Ovary (tissue), 7 donors: ENCODE measurements at regions not wholly inside any gene's neighbourhood (a gene's known extent, or its start where the extent isn't known, plus 50 kb on each side); places are given as distances from the start of the nearest gene placed in this dataset.

Source experiments
- DNase-seq, 5 donors: peaks; one replicate each; pipeline ENCODE4 v3.0.0-alpha.2; 2019 to 2020
- H3K27ac ChIP-seq, 2 donors: fragments of 200-600 bp; one replicate each; pipeline versions ENCODE4 v1.5.1 to v1.8.0; 2019 to 2022
- H3K27me3 ChIP-seq: fragments of 200-600 bp; one replicate; pipeline ENCODE4 v1.8.0; 2022
- H3K36me3 ChIP-seq: fragments of 200-600 bp; sonication (generic); one replicate; pipeline ENCODE4 v1.5.1; 2019
- H3K4me1 ChIP-seq: one replicate; pipeline ENCODE4 v1.8.1; 2013; ENCODE audit warnings: mild to moderate bottlenecking, moderate library complexity; ENCODE audit not compliant: insufficient read depth
- H3K4me3 ChIP-seq: fragments of 200-600 bp; sonication (generic); one replicate; pipeline ENCODE4 v1.5.1; 2017
- H3K9me3 ChIP-seq, 2 donors: fragments of 200-600 bp in 1 of 2; sonication (generic) in 1 of 2; one replicate each; pipeline versions ENCODE4 v1.5.1 to v1.8.1; 2013 to 2019; ENCODE audit warnings: mild to moderate bottlenecking in 1 of 2, moderate library complexity in 1 of 2
- EP300 ChIP-seq: sonication (generic); formaldehyde crosslinking; IDR thresholded peaks from one replicate; pipeline ENCODE4 v1.6.1; 2017; ENCODE audit warnings: antibody characterized with exemption
- POLR2A ChIP-seq: fragments of 450-650 bp; IDR thresholded peaks from one replicate; pipeline ENCODE4 v1.6.1; 2017; ENCODE audit warnings: antibody characterized with exemption, mild to moderate bottlenecking, moderate library complexity
- WGBS, 3 donors: extraction: QIAGEN DNeasy Blood & Tissue Kit in 1 of 3; methylation state at CpG; one replicate each; pipeline versions ENCODE4 v1.1.5 to v1.1.7; 2013 to 2017; 5-methylcytosine and 5-hydroxymethylcytosine counted together
- intact Hi-C, 4 donors: fragments of 100-400 bp; cut with DNase I; formaldehyde crosslinking; loops; one replicate each; pipeline versions ENCODE4 v1.11.0 to v1.15.1; 2022 to 2023
- TF ChIP-seq, protein P1 (sequence below), 3 donors: fragments of 450-650 bp in 2 of 3; fragments of 200-600 bp in 1 of 3; IDR thresholded peaks; one replicate each; pipeline versions ENCODE4 v1.5.1 to v1.8.0; 2016 to 2022; ENCODE audit warnings: antibody characterized with exemption in 3 of 3, mild to moderate bottlenecking in 1 of 3
- donor health status: DM: no; HTN: no; CAD: no; lungs with moderate emphysema.
- donor health status: DM: no; HTN: no; CAD: no.
- donor health status: Bipolar disorder and iron deficiency.
- donor health status: DM: no; HTN: no; CAD: no.
- donor health status: DM: yes; HTN: yes; CAD: no.

DNA sequence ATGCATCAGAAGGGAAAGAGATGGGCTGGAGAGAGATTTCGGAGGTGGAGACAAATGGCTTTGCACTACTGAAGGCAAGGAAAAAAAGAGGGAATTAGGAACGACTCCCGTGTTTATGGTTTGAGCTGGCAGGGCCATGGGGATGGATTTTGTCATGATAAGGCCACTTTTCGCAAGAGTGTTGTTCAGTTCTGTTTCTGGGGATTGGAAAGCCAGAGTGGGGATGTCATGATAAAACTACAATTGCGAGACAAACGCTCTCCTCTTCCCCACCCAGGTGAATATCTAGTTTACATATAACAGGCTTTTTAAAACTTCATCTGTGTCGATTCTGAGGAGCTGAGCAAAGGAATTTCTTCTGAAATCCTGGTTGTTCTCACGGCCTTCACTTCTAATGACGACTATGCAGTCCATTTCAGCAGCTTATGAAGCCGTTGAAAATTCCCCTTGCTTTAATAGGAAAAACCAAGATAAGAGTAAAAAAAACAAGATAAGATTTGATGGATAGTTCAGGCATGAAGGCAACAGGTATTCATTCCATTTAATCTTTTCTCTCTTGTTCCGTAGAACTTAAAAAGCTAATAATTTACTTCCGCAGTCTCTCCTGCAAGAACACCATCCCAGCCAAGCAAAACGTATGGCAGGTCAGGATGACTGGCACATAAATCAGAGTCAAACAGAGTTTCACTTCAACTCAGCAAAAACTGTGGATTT is 245.6 kb upstream of the PITRM1 start:
- no peak overlapping the region for H3K4me3 ChIP-seq
- H3K27me3 ChIP-seq, result no peaks in the 10 kb centered on the region
- intact Hi-C loops, result no loop called here
- 60 to 68% (median 62%) methylated on average over 13 of the region's 13 CpGs for WGBS, 3 donors
- TF ChIP-seq, protein P1, sequence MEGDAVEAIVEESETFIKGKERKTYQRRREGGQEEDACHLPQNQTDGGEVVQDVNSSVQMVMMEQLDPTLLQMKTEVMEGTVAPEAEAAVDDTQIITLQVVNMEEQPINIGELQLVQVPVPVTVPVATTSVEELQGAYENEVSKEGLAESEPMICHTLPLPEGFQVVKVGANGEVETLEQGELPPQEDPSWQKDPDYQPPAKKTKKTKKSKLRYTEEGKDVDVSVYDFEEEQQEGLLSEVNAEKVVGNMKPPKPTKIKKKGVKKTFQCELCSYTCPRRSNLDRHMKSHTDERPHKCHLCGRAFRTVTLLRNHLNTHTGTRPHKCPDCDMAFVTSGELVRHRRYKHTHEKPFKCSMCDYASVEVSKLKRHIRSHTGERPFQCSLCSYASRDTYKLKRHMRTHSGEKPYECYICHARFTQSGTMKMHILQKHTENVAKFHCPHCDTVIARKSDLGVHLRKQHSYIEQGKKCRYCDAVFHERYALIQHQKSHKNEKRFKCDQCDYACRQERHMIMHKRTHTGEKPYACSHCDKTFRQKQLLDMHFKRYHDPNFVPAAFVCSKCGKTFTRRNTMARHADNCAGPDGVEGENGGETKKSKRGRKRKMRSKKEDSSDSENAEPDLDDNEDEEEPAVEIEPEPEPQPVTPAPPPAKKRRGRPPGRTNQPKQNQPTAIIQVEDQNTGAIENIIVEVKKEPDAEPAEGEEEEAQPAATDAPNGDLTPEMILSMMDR (IDR thresholded peaks at IDR 0.05), result no peak
- TF ChIP-seq POLR2A, result no peak
- TF ChIP-seq EP300, result no peak
- no peak overlapping the region for H3K27ac ChIP-seq
- DNase-seq, result no peak
- no peaks in the 10 kb centered on the region for H3K9me3 ChIP-seq
- no peaks in the 10 kb centered on the region for H3K36me3 ChIP-seq
- no peaks in the 10 kb centered on the region for H3K4me1 ChIP-seq

DNA sequence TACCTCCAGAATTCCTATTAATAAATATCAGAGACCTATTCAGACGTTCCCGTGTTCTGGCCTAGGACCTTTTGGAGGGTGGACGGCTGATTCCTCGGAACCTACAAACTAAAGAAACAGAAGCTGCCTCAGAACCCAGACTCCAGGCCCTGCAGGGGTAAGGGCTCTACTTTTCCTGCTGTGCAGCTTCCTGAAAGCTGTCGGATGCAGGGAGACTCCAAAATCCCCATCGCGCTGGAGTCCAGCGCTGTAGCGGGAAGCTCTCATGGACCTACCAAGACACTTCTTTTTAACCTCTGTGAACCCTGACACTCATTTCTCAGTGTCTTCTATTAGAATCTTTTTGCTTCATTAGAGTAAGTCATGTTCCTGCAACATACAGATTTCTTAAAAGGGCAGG is 244.5 kb upstream of the PITRM1 start:
- Histone ChIP-seq H3K4me3 (no peak overlapping the region), H3K27ac (no peak overlapping the region), H3K36me3 (no peaks in the 10 kb centered on the region), H3K9me3 (no peaks in the 10 kb centered on the region), H3K27me3 (no peaks in the 10 kb centered on the region), H3K4me1 (no peaks in the 10 kb centered on the region)
- 95% methylated on average over 9 of the region's 9 CpGs for WGBS, 3 donors
- intact Hi-C loops, result no loop called here
- no peak for DNase-seq
- TF ChIP-seq EP300 (no peak), POLR2A (no peak)
- TF ChIP-seq, protein P1 (IDR thresholded peaks at IDR 0.05), result no peak

DNA sequence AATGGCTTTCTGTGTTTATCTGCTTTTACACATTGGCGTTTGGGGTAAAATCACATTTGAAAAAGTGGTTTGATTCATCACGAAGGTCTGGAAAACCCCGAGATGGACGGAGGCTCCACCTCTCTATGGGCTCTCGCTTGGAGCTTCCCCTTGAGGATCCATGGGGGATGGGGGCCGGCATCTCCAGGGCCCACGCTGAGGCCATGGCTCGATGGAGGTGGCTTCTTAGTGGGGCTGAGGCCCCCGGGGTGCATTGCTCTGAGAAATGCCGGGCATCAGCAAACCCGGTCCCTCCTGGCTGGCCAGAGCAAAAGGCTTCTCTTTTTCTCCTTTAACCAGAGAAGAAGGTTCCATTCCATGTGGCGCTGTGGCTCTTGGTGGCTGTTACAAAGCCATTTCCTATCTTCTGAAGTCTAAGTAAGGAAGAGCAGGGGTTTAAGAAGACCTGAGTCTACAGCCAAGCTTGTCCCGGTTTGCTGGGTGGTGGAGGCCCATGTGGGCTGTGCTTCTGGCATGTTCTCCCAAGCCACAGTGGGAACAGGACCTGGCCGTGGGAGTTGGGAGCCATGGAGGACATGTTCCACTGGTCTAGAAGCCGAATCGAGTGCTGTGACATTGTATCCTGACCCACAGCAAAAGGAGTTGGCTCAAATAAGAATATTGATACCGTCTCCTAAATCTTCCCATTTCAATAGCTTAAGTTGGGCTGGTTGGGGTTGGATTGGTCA is 243.5 kb upstream of the PITRM1 start:
- no peaks in the 10 kb centered on the region for H3K4me1 ChIP-seq
- TF ChIP-seq POLR2A, result no peak
- TF ChIP-seq, protein P1 (IDR thresholded peaks at IDR 0.05), result no peak
- WGBS, 3 donors, result 84 to 91% (median 85%) methylated on average over 17 of the region's 17 CpGs
- DNase-seq, result no peak
- no peaks in the 10 kb centered on the region for H3K9me3 ChIP-seq
- no peak overlapping the region for H3K4me3 ChIP-seq
- no peaks in the 10 kb centered on the region for H3K36me3 ChIP-seq
- no peak overlapping the region for H3K27ac ChIP-seq
- intact Hi-C loops, result no loop called here
- H3K27me3 ChIP-seq, result no peaks in the 10 kb centered on the region

DNA sequence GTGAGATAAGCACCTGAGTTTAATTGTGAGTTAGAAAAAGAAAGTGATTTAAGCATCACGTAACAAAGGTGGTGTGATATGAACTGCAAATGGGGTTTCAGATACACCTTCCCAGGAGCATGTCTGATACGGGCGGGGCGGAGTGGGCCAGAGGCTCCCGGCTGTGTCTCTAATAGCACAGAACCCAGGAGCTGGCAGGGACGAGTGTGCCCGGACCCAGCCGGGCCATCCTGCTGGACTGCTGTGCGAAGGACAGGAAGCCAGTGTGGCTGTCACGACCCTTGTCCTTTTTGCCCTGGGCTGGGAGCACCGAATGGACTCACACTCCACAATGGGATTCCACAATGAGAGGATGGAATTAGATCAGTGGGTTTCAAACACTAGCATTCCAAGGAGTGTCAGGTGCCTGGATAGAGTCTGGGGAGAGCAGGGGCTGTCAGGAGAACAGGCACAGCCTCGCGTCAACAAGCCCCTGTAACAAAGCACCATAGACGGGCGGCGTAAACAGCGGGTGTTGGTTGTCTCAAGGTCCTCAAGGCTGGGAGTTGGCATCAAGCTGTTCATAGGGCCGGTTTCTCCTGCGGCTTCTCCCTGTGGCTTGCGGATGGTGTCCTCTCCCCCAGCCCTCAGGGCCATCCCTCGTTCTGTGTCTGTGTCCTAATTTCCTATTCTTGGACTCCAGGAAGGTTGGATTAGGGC is 242.6 kb upstream of the PITRM1 start:
- Histone ChIP-seq H3K4me1 (no peaks in the 10 kb centered on the region), H3K9me3 (no peaks in the 10 kb centered on the region), H3K27me3 (no peaks in the 10 kb centered on the region), H3K4me3 (no peak overlapping the region), H3K27ac (no peak overlapping the region), H3K36me3 (no peaks in the 10 kb centered on the region)
- WGBS, 3 donors, result 82 to 92% (median 86%) methylated on average over 21 of the region's 21 CpGs
- TF ChIP-seq, protein P1 (IDR thresholded peaks at IDR 0.05), result no peak
- TF ChIP-seq EP300, result no peak
- DNase-seq, result no peak
- intact Hi-C loops, result no loop called here
